ENCODE measurements at regions not wholly inside any gene's neighbourhood (a gene's known extent, or its start where the extent isn't known, plus 50 kb on each side); places are given as distances from the start of the nearest gene placed in this dataset.

DNA sequence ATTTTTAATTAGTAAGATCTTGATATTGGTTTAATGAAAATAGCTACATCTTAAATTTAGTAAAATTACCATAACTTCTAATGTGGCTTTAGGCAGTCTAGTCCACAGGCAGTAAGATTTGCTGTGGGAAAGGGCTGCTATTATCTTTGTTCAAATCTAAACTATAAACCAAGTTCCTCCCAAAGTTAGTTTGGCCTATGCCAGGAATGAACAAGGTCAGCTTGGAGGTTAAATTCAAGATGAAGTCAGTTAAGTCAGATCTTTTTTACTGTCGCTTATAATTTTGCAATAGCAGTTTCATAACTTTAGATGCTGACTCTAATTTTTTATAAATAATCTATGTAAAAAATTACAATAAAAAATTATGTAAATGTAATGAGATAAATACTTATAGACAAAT is 1016.9 kb upstream of the ALCAM start:
- H4K8ac ChIP-seq (replicated peaks; ENCODE audit: insufficient read length, low read depth, low read length) = no peak overlapping the region
- no peak overlapping the region for H2BK5ac ChIP-seq (ENCODE audit: insufficient read length, low read length)
- no peak overlapping the region for H4K5ac ChIP-seq (ENCODE audit: insufficient read length, low read depth, low read length)
- H3T11ph ChIP-seq (ENCODE audit: low read length) = no peak overlapping the region
- no peaks in the 10 kb centered on the region for H3K79me1 ChIP-seq (ENCODE audit: insufficient read depth, low read depth, low read length, poor library complexity, severe bottlenecking)
- H2AK5ac ChIP-seq (ENCODE audit: insufficient read length, low read length) = no peak overlapping the region
- H3K9me3 ChIP-seq (ENCODE audit: control insufficient read depth, low read depth, low read length) = no peaks in the 10 kb centered on the region
- Mint-ChIP-seq H3K9me3 (peaks cover 15 to 28% of the 10 kb centered on the region in 2 experiments), H3K4me3 (no peak overlapping the region), H3K27ac (no peak overlapping the region), H3K4me1 (peaks cover 0 to 4% of the 10 kb centered on the region in 2 experiments; a peak in 3 of 4 replicates), H3K27me3 (ENCODE audit: low read depth) (no peaks in the 10 kb centered on the region), H3K36me3 (ENCODE audit: insufficient read depth in 1 of 3, low read depth in 3 of 3) (peaks cover 7 to 17% (median 11%) of the 10 kb centered on the region in 3 experiments; a peak in 5 of 7 replicates)
- no CpG with 5 or more reads among the region's 1 CpG for WGBS (ENCODE audit: extremely low coverage, insufficient read length, low lambda C conversion rate)
- no peaks in the 10 kb centered on the region for H3K4me1 ChIP-seq (ENCODE audit: insufficient read depth, low read length)
- no peak overlapping the region for H2BK12ac ChIP-seq (ENCODE audit: insufficient read length, low read depth, low read length)
- H2AFZ ChIP-seq (ENCODE audit: low read length) = no peak overlapping the region
- no peaks in the 10 kb centered on the region for H4K20me1 ChIP-seq (ENCODE audit: control insufficient read depth, insufficient read depth, insufficient read length)
- H2BK120ac ChIP-seq (ENCODE audit: low read depth, low read length, poor library complexity, severe bottlenecking) = no peak overlapping the region
- H3K27me3 ChIP-seq (ENCODE audit: insufficient read depth, low read length) = no peaks in the 10 kb centered on the region
- H3K4ac ChIP-seq (ENCODE audit: low read depth, low read length) = no peak overlapping the region
- no peaks in the 10 kb centered on the region for H3K79me2 ChIP-seq (ENCODE audit: insufficient read depth, low read length)
- no peak overlapping the region for H4K91ac ChIP-seq (ENCODE audit: insufficient read length, low read depth, low read length)
- no peak overlapping the region for H2BK20ac ChIP-seq (ENCODE audit: low read depth, low read length, poor library complexity, severe bottlenecking)
- no peaks in the 10 kb centered on the region for H3K23me2 ChIP-seq (ENCODE audit: insufficient read length, low read depth, low read length, poor library complexity, severe bottlenecking)
- no peak for DNase-seq
- H3K23ac ChIP-seq (ENCODE audit: insufficient read length, low read depth, low read length) = no peak overlapping the region
- H3K56ac ChIP-seq (ENCODE audit: insufficient read length, low read depth, low read length) = no peak overlapping the region
- no peak overlapping the region for H3K4me2 ChIP-seq (ENCODE audit: insufficient read depth, insufficient read length, low read length)
- no peak overlapping the region for H2BK15ac ChIP-seq (ENCODE audit: low read depth, low read length)
- no peak overlapping the region for H3K14ac ChIP-seq (ENCODE audit: insufficient read depth, low read length)
- H3K27ac ChIP-seq (ENCODE audit: insufficient read length, low read depth, low read length) = no peak overlapping the region
- H3K9ac ChIP-seq (ENCODE audit: extremely low read depth, insufficient read length, low read length) = no peak overlapping the region
- TF ChIP-seq, protein P1, sequence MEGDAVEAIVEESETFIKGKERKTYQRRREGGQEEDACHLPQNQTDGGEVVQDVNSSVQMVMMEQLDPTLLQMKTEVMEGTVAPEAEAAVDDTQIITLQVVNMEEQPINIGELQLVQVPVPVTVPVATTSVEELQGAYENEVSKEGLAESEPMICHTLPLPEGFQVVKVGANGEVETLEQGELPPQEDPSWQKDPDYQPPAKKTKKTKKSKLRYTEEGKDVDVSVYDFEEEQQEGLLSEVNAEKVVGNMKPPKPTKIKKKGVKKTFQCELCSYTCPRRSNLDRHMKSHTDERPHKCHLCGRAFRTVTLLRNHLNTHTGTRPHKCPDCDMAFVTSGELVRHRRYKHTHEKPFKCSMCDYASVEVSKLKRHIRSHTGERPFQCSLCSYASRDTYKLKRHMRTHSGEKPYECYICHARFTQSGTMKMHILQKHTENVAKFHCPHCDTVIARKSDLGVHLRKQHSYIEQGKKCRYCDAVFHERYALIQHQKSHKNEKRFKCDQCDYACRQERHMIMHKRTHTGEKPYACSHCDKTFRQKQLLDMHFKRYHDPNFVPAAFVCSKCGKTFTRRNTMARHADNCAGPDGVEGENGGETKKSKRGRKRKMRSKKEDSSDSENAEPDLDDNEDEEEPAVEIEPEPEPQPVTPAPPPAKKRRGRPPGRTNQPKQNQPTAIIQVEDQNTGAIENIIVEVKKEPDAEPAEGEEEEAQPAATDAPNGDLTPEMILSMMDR (conservative IDR thresholded peaks at IDR 0.05) = no peak
- no peak overlapping the region for H3K18ac ChIP-seq (ENCODE audit: insufficient read length, low read depth, low read length)
